ENCODE measurements at regions not wholly inside any gene's neighbourhood (a gene's known extent, or its start where the extent isn't known, plus 50 kb on each side); places are given as distances from the start of the nearest gene placed in this dataset.
"Not testable (repeated sequence)": the region's sequence is repeated elsewhere in the genome, so short reads cannot be mapped to it uniquely, and the experiment has no call there.

DNA sequence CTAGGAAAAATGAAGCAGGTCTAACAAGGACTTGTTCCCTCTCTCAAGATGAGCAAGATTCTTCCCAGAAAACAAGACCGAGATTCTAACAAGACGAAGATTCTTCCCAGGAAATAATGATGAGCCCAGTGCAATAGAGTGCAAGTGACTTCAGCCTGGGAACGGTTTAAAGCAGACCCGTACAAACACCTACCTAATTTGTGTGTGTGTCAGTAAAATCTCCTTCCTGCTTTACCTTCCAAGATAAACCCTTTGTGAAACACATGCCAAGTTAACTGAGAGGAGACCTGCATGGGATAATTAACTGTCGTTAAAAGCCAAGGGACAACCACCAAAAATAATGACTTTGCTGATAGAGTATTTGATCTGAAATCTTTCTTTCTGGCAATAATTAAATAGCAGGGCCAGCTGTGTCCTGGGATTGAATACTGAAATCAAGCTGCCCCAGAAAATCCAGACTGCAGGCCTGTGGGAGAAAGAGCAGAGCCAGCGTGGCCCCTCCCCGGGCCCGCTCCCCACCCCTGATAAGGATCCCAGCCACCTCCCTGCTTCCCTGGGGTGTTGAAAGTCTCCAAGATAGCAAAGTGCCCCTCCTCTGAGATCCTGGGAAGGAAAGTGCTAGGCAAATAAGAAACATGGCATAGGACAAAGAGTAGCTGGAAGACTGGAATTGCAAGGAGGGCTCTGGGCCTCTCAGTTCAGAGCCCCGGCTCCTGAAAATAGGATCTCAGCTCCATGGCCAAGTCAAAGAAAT lies 145.5 kb downstream of the CYP26B1 start:
- no peak for DNase-seq

DNA sequence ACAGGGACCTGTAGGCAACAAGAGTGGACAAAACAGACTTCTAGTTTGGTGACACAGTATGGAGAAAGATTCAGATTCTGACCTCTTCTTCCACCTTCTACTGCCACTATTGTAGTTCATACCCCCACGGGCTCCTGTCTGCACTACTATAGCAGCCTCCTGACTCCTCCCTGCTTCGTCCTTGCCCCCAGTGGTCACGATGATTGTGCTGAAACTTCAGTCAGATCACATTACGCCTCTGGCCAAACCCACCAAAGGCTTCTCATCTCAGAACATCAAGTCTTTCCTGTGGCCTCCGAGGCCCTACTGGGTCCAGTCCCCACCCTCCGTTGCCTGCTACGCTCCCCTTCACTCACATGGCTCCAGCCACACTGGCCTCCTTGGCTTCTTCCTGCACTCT lies 147.6 kb downstream of the CYP26B1 start:
- DNase-seq = no peak

DNA sequence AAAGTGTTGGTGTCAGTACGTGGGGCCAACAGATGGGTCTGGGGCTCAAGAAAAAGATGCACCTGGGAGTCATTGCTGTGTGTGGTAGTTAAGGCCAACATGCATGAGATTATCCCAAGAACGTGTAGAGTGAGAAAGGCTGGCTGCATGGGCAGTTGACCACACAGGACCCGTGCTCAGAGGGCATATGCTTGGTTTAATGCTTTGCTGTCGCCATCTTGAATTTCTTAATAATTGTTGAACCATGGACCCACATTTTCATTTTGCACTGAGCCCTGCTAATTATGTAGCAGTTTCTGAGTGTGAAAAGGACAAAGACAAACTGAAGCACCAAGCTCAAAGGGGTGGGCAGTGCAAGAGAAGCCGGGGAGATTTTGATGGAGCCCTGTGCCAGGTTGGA lies 148.1 kb downstream of the CYP26B1 start:
- no peak for DNase-seq

DNA sequence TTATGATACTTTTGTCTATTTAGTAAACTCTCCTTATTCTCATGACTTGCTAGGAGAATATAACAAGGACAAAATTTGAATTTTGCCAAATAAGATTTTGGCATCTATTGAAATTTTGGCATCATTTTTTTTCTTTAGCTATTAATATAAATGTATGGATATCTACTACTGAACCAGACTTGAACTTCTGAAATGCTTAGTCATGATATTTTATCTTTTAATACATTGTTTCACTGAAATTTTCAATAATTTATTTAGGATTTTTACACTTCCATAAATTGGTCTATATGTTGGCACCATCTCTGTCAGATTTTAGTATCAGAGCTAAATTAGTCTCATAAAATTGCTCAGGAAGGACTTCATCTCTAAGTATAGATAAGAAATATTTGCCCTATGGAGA lies 149.8 kb downstream of the CYP26B1 start:
- no peak for DNase-seq

DNA sequence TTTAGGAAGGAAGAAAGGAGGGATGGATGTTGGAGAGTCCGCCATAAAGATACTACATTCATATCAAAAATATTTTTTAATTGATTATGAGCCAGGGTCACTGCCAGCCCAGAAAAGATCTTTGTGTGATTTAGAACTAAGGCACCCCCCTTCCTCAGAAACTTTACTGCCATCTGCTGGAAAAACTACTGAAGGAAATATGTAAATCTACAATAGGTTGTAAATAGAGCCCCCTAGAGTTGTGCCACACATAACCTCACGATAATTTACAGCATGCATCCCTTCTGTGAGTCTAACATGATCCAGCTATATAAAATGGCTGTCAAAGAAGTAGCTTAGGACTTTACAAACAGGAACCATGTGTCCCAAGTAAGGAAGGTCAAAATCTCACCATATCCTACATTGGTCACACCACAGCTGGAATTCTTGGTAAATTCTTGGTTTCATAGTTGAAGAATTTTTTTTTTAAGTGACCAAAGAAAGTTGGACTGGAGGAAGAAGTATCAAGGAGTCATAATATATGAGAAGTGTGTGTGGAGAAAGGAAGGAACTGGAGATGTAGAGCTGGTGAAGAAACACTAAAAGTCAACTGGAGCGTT lies 152.5 kb downstream of the CYP26B1 start:
- no peak for DNase-seq

DNA sequence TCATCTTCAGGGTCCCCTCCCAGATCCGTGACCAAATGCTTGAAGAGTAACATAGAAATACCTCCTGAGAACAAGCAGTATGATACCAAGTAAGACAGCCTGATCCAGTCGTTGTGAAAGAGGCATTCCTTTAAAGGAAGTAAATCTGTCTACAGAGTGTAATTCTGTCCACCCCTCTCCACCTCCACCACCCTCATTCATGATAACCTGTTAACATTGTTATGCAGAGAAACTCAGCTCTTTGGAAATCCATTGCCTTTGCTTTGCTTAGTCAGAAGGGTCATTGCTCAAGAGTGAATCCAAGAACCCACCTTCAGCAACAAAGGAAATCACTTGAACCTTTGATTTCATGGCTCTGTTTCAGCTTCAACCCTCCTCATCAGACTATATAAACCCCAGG lies 155.6 kb downstream of the CYP26B1 start:
- no peak for DNase-seq

DNA sequence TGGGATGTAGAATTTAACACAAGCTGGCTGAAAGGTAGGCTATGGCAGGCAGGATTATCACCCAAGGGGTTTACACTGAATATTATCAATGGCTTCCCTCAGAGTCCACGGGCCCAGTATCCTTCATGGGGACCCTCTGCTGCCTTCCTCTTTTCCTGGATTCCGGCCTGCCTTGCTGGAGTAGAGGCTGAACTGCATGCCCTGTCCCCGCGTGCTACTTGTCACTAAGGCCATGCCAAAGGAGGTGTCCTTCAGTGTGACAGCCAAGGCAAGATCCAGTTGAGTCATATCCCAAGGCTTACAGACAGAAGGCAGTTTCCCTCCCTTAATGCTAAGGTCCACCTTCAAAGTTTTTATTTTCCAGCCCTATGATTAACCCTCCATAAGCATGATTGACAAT lies 156.3 kb downstream of the CYP26B1 start:
- DNase-seq = no peak

DNA sequence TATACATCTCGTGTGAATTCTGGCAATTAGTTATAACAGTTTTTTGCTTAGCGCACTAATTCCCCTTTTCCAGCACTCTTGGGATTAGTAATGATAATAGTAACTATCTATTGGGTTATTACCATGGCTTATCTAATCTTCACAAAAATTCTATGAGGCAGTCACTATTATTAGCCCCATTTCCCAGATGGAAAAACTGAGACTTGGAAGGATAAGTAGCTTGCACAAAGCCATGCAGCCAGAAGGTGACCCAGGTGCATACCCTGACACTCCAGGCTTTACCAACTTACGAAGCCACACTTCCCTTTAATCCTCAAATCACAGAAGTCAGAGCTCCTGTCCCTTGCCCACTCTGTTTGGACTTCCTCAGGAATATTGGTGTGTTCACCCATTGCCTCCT lies 156.8 kb downstream of the CYP26B1 start:
- DNase-seq = no peak

DNA sequence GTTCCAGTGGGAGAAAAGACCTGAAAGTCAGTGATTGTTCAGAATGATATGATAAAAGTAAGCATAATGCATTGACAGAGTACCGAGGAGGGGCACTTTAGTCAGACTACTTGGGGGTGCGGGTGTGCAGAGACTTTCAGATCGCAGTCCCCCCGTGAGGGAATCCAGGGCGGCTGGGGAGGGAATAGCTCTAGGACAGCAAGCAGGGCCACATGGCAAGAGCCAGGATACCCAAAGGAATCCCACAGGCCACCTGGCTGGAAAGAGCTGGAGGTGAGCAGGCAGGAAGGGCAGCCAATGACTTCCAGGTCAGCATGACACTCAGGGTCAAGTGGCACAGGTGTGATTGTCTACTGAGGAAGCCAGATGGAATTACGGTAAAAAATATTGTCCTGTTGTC lies 157.5 kb downstream of the CYP26B1 start:
- DNase-seq = no peak

DNA sequence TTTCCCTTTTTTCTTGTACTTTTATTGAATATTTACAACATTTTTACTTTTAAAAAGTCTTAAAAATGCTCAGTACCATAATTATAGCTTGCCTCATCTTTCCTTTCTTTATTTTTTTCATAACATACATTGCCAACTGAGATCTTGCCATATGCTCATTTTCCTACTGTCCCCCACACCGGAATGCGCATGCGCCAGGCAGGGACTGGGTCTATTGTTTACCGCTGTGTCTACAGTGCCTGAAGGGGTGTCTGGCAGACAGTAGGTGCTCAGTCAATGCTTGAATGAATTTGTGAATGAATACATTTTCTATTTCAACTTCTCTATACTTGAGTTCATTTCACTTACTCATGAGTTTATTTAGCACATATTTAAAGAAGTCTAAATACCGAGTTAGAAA lies 158.0 kb downstream of the CYP26B1 start:
- DNase-seq = no peak

DNA sequence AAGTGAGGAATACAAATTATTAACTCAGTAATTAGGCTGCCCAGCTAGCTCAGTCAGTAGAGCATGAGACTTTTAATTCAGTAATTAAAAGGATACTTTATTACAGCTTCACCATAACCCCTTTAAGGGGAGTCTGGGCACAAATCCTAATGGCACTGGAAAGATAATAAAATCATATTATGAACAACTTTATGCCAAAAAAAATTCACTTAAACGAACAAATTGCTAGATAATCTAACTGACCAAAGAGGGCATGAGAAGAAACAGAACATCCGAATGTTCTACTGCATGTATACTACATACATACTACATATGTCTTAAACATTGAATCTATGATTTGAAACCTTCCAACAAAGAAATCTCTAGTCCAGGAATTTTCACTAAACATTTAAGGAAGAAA lies 159.5 kb downstream of the CYP26B1 start:
- no peak for DNase-seq

DNA sequence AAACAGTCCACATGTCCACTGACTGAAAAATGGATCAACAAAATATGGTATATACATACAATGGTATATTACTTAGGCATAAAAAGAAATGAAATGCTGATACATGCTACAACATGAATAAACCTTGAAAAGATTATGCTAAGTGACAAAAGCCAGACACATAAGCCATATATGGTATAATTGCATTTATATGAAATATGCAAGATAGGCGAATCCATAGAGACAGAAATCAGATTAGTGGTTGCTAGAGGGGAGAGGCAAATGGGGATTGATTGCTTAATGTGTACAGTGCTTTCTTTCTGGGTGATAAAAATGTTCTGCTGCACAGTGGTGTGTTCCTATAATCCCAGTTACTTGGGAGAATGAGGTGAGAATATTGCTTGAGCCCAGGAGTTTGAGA lies 171.0 kb downstream of the CYP26B1 start:
- no peak for DNase-seq

DNA sequence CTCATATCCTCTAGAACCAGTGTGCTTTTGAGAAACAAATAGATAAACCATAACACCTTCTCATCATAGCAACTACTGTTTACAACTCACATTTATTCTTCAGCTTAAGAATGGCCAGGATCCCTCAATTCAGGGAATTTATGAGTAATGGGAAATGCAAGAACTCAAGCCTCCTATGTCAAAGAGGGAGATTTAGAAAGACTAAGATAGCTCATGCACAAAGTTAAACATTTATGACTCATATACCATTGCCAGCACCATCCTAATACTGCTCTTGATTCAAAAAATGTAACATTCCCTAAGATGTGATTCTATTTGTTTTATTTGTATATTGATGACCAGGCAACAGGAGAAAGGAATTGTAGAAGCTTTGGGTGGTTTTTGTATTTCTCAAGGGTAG lies 172.8 kb downstream of the CYP26B1 start:
- no peak for DNase-seq

DNA sequence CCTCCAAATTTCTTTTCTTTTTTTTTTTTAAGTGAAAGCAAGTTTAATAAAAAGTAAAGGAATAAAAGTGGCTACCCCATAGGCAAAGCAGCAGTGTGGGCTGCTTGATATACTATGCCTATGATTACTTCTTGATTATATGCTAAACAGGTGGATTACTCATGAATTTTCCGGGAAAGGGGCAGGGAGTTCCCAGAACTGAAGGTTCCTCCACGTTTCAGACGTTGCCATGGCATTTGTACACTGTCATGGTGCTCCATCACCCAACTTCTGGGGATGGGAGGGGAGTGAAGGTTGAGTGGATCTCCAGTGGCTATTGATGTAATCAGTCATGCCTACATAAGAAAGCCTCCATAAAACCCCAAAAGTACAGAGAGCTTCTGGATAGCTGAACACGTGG lies 176.2 kb downstream of the CYP26B1 start:
- no peak for DNase-seq

DNA sequence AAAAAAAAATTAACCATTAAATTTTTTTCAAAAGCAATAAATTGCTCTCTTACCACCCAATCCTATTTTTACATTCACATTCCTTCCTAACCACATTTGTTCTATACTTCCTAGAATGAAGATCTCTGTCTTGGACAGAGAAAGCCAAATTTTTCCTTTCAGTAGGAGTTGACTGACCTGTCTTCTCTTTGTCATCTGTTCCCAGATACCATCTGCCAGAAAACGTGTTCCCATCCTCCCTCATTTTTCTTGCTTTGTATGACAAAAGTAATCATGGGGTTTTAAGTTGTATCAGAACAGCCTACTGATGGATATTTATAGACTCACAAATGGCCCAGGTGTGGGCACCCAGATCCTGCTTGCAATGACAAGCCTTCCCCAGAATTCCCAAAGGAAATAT lies 182.1 kb downstream of the CYP26B1 start:
- no peak for DNase-seq

DNA sequence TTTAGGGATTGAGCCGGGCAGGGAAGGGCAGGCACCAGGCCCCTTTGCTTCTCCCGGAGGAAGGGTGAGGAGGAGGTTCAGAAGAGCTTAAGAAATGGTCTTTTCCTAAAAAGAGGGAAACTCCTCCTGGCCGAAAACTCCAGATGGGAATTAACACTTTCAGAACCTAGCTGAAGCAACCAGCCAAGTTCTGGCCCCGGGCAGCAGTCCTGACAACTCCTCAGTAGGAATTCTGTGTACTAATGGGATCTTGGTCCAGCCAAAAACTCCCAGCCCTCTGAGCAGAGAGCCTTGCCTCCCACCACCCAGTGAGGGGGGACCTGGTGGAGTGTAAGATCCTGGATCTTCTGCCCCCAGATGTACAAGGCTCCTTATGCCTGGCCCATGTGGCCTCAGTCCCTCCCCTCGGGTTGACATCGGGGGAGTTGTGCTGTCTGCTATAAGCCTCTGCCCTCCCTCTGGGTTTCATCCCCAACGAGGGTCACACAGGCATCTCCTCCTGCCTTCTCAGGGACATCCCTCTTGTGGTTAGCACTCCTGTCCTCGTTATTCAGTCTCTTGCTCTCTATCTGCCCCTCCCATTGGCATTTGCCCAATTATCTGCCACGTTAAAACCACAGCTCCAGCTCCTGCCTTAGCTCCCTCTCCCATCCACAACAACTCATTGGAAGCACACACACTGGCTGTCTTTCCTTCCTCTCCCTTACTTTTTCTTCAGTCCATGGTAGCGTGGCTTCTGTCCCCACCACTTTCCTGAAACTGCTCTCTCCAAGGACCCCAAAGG lies 184.6 kb downstream of the CYP26B1 start:
- no peak for DNase-seq

DNA sequence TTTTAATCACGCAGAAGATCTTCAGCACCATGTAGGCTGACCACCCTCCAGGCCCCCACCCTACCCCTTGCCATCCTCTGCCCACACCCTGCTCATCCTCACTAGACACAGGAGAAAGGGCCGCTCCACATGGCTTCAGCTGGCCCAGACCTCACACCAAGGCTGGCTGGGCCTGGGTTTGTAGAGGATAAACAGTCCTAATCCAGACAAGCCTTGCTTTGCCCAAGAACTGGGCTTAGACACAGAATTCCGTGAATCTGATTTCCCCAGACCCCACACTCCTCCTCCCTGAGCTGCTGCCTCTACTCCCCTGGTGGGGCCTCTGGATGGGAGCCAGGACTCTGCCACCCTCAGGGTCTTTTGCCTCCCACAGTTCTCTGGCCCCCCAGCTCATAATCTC lies 185.3 kb downstream of the CYP26B1 start:
- DNase-seq = no peak

DNA sequence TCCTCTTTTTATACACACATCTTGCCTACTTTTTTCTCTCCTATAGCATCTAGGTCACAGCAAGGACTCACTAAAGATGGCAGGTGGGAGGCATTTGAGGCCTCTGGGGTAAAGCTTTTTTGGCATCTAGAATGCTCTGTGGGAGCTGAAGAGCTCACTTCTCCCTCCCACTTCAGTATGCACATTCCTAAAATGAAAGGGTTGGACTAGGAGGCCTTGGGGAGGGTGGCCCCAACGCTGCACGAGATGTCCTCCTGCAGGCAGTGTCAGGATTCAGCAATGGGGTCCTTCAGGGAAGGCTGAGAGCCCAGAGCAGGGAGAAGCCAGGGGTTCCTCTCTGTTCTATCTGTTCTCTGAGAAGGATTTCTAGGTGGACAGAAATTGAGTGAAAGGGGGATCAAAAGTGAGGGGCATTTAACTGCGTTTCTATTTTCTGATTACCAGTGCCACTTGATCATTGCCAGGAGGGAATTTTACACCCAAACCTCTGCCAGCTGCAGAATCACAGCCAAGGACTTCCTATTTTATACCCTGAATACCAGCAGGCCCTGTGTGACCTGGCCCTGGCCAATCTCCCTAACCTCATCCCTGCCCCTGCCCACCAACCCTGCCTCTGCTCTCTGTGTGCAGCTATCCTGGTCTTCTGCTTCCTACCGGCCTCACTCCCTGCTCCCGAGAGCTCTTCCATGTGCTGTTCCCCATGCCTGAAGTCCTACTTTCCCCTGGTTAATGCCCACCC lies 186.2 kb downstream of the CYP26B1 start:
- DNase-seq = no peak

DNA sequence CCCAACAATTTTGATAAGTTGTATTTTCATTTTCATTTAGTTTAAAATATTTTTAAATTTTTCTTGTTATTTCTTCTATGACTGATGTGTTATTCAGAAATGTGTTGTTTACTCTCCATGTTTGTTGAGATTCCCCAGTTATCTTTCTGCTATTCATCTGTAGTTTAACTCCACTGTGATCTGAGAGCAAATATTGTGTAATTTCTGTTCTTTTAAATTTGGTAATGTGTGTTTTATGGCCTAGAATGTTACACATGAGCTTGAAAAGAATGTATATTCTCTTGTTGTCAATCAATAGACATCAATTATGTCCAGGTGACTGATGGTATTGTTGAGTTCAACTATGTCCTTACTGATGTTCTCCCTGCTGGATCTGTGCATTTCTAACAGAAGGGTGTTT lies 188.2 kb downstream of the CYP26B1 start:
- DNase-seq = no peak

DNA sequence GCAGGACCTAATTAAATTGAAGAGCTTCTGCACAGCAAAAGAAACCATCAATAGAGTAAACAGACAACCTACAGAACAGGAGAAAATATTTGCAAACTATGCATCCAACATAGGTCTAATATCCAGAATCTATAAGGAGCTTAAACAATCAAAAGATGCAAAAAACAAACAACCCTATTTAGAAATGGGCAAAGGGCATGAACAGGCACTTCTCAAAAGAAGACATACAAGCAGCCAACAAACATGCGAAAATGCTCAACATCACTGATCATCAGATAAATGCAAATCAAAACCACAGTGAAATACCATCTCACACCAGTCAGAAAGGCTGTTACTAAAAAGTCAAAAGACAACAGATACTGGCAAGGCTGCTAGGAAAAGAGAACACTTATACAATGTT lies 189.2 kb downstream of the CYP26B1 start:
- DNase-seq = not testable (repeated sequence)

DNA sequence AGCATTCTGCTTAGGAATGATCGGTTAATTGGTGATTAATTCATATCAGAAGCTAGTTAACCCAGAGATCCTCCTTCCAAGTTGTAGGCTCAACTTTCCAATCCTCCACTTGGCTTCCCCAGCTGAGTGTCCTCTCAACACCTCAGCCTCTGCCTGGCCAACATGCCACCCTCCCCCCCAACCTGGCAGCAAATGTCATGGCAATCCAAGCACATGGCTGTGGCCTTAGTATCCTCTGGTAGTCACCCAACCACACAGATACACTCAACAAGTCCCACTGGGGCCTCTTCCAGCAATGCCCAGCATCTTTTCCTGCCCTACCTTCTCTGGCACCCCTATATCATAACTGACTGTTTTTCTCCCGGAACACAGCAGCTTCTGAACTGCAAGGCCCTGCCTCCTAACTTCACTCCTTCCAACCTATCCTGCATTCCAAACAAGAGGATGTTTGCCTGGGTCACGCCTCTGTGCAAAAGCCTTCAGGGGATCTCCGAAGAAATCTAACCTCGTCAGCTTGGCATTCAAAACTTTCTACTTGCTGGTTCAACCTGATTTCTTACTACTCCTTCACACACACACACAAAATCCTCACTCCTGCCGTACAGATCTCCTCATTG lies 195.0 kb downstream of the CYP26B1 start:
- no peak for DNase-seq

DNA sequence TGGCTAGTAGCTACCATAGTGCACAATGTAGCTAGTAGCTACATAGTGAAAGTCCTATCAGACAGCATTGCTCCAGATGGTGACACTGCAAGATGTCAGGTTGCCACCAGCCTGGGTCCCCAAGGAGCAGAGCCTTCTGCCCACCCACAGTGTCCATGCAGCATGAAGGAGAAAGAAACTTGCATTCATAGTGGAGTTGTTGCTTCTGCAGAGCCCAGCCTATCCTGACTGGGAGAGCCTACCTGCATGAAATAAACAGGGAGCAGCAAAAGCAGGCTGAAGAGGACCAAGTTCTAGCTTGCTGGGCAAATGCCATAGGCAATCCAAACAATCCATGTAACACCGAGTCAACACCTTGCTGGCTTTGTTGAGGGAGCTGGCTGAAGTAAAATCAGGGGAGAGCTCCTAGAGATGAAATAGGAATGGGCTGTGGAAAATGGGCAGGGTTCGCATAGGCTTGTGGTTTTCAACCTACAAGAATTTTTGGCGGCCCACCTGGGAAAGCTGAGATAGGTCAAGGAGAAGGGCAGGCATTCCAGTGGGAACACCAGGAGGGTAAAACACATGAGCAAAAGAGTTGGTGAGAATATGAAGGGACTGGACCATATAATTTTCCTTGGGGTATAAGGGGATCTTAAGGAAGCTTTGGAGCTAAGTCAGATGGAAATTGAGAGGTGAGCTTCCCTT lies 195.8 kb downstream of the CYP26B1 start:
- DNase-seq = no peak

DNA sequence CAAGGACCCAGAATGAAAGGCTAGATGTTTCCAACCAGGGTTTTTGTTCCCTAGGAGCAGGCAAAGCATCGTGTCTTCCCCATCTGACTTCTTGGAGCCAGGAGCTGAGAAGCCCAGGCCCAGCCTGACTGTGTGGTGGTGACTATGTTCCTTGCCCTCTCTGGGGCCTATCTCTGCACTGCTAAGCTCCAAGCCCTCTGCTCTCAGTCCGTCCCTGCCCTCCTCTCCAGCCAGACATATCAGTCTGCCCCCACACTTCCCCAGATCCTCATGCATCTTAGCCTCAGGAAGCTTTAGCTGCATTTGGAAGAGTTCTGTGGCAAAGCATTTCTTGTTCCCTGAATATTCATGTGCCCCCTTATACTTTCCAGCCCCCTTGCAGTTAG lies 196.6 kb downstream of the CYP26B1 start:
- DNase-seq = no peak

Data from CD4-positive, alpha-beta T cell treated with Interleukin-17A for 1 hour (primary cell).